Gastrocnemius medialis (tissue), 4 donors: ENCODE measurements at regions not wholly inside any gene's neighbourhood (a gene's known extent, or its start where the extent isn't known, plus 50 kb on each side); places are given as distances from the start of the nearest gene placed in this dataset.
"Not testable (repeated sequence)": the region's sequence is repeated elsewhere in the genome, so short reads cannot be mapped to it uniquely, and the experiment has no call there.

ENCODE experiments used
- ATAC-seq, 2 donors: fragments of 150-250 bp; one replicate each; pipeline ENCODE4 v1.9.1; 2016
- DNase-seq, 2 donors: peaks; one replicate each; pipeline ENCODE4 v3.0.0-alpha.2; 2019
- H3K27ac ChIP-seq, 4 donors: fragments of 200-600 bp; sonication (generic); 1 replicate in 1 of 4; 2 replicates in 3 of 4; pipeline ENCODE4 v1.5.1; 2016 to 2018; ENCODE audit warnings: mild to moderate bottlenecking in 2 of 4, moderate library complexity in 1 of 4
- H3K27me3 ChIP-seq, 3 donors: fragments of 200-600 bp; sonication (generic) in 2 of 3; 1 replicate in 1 of 3; 2 replicates in 2 of 3; pipeline versions ENCODE4 v1.5.1 to v1.6.0; 2016 to 2019; ENCODE audit warnings: mild to moderate bottlenecking in 1 of 3, moderate library complexity in 1 of 3
- H3K36me3 ChIP-seq, 2 donors: fragments of 200-600 bp; sonication (generic) in 1 of 2; one replicate each; pipeline ENCODE4 v1.5.1; 2017 to 2018
- H3K4me1 ChIP-seq, 2 donors: fragments of 200-600 bp; sonication (generic) in 1 of 2; one replicate each; pipeline ENCODE4 v1.5.1; 2016 to 2017; ENCODE audit warnings: mild to moderate bottlenecking in 2 of 2
- H3K4me3 ChIP-seq, 4 donors: fragments of 200-600 bp; sonication (generic) in 3 of 4; 1 replicate in 1 of 4; 2 replicates in 3 of 4; pipeline ENCODE4 v1.5.1; 2016 to 2019; ENCODE audit warnings: mild to moderate bottlenecking in 2 of 4
- H3K9me3 ChIP-seq, 3 donors: fragments of 200-600 bp; sonication (generic) in 2 of 3; 1 replicate in 1 of 3; 2 replicates in 2 of 3; pipeline ENCODE4 v1.5.1; 2016 to 2019
- POLR2A ChIP-seq, 2 donors: fragments of 450-650 bp; IDR thresholded peaks; one replicate each; pipeline ENCODE4 v1.6.1; 2017; ENCODE audit warnings: antibody characterized with exemption in 2 of 2, mild to moderate bottlenecking in 2 of 2, moderate library complexity in 2 of 2
- in situ Hi-C, 4 donors: fragments of 200-750 bp; cut with MboI; loops; one replicate each; pipeline versions ENCODE4 v1.15.0 to v1.8.0; 2017; ENCODE audit warnings: low sequenced_read_pairs in 4 of 4
- intact Hi-C: fragments of 100-400 bp; cut with DNase I; formaldehyde crosslinking; loops from one replicate; pipeline ENCODE4 v1.15.1; 2023; ENCODE audit warnings: low total_unique reads
- TF ChIP-seq, protein P1 (sequence below), 5 experiments: fragments of 450-650 bp in 3 of 5; fragments of 200-600 bp in 2 of 5; sonication (generic) in 2 of 5; IDR thresholded peaks in 4 of 5; conservative IDR thresholded peaks in 1 of 5; 1 replicate in 4 of 5; 2 replicates in 1 of 5; pipeline ENCODE4 v1.5.1; 2016 to 2019; ENCODE audit warnings: antibody characterized with exemption in 5 of 5, mild to moderate bottlenecking in 3 of 5, moderate library complexity in 3 of 5

GRCh38 chr4:104919406-104919805 is 227.3 kb upstream of the TET2 start:
- H3K4me1 ChIP-seq: no peaks in the 10 kb centered on the region
- ATAC-seq (no peak), DNase-seq (no peak)
- H3K36me3 ChIP-seq: no peaks in the 10 kb centered on the region
- in situ Hi-C loops: no loop called here
- intact Hi-C loops: no loop called here
- no peaks in the 10 kb centered on the region for H3K27me3 ChIP-seq
- no peak overlapping the region for H3K27ac ChIP-seq
- H3K4me3 ChIP-seq: no peak overlapping the region
- no peaks in the 10 kb centered on the region for H3K9me3 ChIP-seq
- no peak for TF ChIP-seq POLR2A (IDR thresholded peaks at IDR 0.05)
- TF ChIP-seq, protein P1, sequence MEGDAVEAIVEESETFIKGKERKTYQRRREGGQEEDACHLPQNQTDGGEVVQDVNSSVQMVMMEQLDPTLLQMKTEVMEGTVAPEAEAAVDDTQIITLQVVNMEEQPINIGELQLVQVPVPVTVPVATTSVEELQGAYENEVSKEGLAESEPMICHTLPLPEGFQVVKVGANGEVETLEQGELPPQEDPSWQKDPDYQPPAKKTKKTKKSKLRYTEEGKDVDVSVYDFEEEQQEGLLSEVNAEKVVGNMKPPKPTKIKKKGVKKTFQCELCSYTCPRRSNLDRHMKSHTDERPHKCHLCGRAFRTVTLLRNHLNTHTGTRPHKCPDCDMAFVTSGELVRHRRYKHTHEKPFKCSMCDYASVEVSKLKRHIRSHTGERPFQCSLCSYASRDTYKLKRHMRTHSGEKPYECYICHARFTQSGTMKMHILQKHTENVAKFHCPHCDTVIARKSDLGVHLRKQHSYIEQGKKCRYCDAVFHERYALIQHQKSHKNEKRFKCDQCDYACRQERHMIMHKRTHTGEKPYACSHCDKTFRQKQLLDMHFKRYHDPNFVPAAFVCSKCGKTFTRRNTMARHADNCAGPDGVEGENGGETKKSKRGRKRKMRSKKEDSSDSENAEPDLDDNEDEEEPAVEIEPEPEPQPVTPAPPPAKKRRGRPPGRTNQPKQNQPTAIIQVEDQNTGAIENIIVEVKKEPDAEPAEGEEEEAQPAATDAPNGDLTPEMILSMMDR (IDR thresholded peaks at IDR 0.05 in 4 of 5, conservative IDR thresholded peaks at IDR 0.05 in 1 of 5): no peak

- no peaks in the 10 kb centered on the region for H3K36me3 ChIP-seq
- H3K9me3 ChIP-seq: no peaks in the 10 kb centered on the region
- TF ChIP-seq POLR2A (IDR thresholded peaks at IDR 0.05): no peak
- TF ChIP-seq, protein P1 (IDR thresholded peaks at IDR 0.05 in 4 of 5, conservative IDR thresholded peaks at IDR 0.05 in 1 of 5): no peak
- H3K4me3 ChIP-seq: no peak overlapping the region
- no peak overlapping the region for H3K27ac ChIP-seq
- in situ Hi-C loops: no loop called here
- intact Hi-C loops: no loop called here
- H3K27me3 ChIP-seq: no peaks in the 10 kb centered on the region
- DNase-seq (no peak), ATAC-seq (no peak)
- no peaks in the 10 kb centered on the region for H3K4me1 ChIP-seq
These were observed 216.4 kb upstream of the TET2 start for GRCh38 chr4:104930298-104930697.

- H3K9me3 ChIP-seq, H3K4me1 ChIP-seq, in situ Hi-C loops, H3K27me3 ChIP-seq, H3K4me3 ChIP-seq, ATAC-seq, intact Hi-C loops, DNase-seq, H3K27ac ChIP-seq, H3K36me3 ChIP-seq: not testable (repeated sequence)
These were observed 215.6 kb upstream of the TET2 start for GRCh38 chr4:104930745-104931736.

GRCh38 chr4:104938624-104939023 is 208.1 kb upstream of the TET2 start:
- ATAC-seq (no peak), DNase-seq (no peak)
- in situ Hi-C loops (no loop called here), intact Hi-C loops (no loop called here)
- Histone ChIP-seq H3K4me3 (no peak overlapping the region), H3K27me3 (no peaks in the 10 kb centered on the region), H3K36me3 (no peaks in the 10 kb centered on the region), H3K4me1 (no peaks in the 10 kb centered on the region), H3K27ac (no peak overlapping the region), H3K9me3 (no peaks in the 10 kb centered on the region)
- TF ChIP-seq, protein P1 (IDR thresholded peaks at IDR 0.05 in 4 of 5, conservative IDR thresholded peaks at IDR 0.05 in 1 of 5): no peak
- no peak for TF ChIP-seq POLR2A (IDR thresholded peaks at IDR 0.05)

GRCh38 chr4:104940927-104941326 is 205.7 kb upstream of the TET2 start:
- in situ Hi-C loops: no loop called here
- H3K36me3 ChIP-seq: no peaks in the 10 kb centered on the region
- H3K27ac ChIP-seq: no peak overlapping the region
- TF ChIP-seq POLR2A (IDR thresholded peaks at IDR 0.05): no peak
- TF ChIP-seq, protein P1 (IDR thresholded peaks at IDR 0.05 in 4 of 5, conservative IDR thresholded peaks at IDR 0.05 in 1 of 5): no peak
- no peak overlapping the region for H3K4me3 ChIP-seq
- intact Hi-C loops: no loop called here
- no peaks in the 10 kb centered on the region for H3K4me1 ChIP-seq
- DNase-seq (no peak), ATAC-seq (no peak)
- H3K27me3 ChIP-seq: no peaks in the 10 kb centered on the region
- H3K9me3 ChIP-seq: no peaks in the 10 kb centered on the region
